ENCODE measurements at regions not wholly inside any gene's neighbourhood (a gene's known extent, or its start where the extent isn't known, plus 50 kb on each side); places are given as distances from the start of the nearest gene placed in this dataset.

- no peak for DNase-seq (ENCODE audit: low read depth in 3 of 3, low spot score in 2 of 3)
These were observed 127.5 kb upstream of the CDH13 start for GRCh38 chr16:82499302-82499701.

- DNase-seq (ENCODE audit: low read depth in 3 of 3, low spot score in 2 of 3), result no peak
These were observed 129.6 kb upstream of the CDH13 start for GRCh38 chr16:82497139-82497538.

DNA sequence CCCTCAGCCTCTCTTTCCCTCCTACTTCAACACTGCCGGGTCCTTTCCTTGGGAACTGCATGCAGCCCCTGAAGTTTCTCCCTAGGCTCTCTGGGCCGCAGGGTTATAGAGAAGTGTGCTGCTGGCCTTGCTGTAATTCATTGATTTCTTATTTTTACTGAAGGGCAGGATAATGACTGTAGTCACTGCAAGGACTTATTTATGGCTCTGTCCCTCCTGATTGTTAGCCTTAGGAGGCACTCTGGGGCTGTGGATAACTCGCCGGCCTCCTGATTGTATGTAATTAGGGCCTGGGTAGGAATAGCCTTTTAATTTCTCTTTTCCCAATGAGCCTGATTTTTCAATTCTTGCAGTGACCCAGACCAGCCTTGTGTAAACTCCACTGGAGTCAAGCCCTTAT lies 138.3 kb upstream of the CDH13 start:
- no peak for DNase-seq (ENCODE audit: low read depth in 3 of 3, low spot score in 2 of 3)

GRCh38 chr16:82481455-82481854 lies 145.3 kb upstream of the CDH13 start:
- DNase-seq (ENCODE audit: low read depth in 3 of 3, low spot score in 2 of 3), result no peak

DNA sequence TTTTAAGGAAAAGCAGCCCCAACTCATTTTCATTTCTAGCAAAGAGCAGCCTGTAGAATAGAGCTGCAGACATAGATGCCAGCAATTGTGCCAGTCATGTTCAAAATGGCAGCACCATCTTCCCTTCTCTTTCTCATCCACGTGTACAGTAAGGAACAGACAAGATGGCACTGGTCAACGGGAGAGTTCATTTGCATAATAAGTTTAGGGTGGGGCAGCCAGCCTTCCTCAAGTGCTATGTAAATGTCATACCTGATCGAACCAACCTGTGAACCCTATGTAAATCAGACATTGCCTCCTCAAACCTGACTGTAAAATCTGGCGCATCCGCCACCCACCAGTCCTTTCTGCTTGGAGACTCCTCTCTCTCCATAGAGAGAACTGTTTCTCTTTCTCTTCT lies 150.0 kb upstream of the CDH13 start:
- DNase-seq (ENCODE audit: low read depth in 3 of 3, low spot score in 2 of 3), result no peak

DNA sequence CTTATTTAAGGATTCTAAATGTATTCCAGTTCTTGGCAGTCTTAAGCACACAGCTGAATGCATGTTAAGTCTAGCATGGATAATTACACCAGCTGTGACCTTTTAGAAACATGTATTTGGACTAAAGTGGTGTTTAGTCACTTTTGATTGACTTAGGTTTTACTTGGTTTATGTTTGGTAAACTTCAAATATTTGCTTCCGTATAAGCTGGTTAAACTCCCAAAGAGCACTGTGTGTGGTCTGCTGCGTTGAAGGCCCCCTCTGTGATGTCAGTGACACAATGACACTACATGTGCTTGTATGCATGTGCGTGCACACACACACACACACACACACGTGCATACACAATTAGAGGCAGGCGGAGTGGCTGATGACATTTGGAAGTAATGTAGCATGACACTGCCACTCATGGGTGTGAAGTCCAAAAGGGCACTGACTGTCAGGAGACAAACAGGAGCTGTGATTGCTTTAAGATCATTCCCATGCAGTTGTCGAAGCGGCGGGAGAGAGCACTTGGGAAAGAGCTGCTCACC lies 156.1 kb upstream of the CDH13 start:
- DNase-seq (ENCODE audit: low read depth in 3 of 3, low spot score in 2 of 3), result peak; percentile 31 to 35 (median 33)

GRCh38 chr16:82470016-82470415 lies 156.8 kb upstream of the CDH13 start:
- no peak for DNase-seq (ENCODE audit: low read depth in 3 of 3, low spot score in 2 of 3)

- no peak for DNase-seq (ENCODE audit: low read depth in 3 of 3, low spot score in 2 of 3)
These were observed 162.6 kb upstream of the CDH13 start for GRCh38 chr16:82464187-82464586.

DNA sequence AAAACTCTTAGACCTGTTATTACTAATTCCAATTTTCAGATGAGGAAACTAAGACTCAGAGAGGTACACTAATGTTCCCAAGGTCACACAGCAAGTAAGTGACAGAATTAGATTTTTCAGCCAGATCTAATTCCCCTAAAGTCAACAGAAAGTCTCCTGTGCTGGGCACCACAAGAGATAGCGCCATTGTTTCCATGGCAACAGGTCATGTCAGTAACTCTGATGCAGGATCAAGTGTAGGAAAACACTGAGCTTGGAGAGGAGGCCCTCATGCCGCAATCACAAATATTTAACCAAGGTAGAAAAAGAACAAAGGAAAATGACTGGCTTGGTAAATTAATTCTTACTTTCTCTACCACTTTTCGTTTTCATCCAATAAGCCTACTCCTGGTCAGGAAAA lies 166.0 kb upstream of the CDH13 start:
- DNase-seq (ENCODE audit: low read depth in 3 of 3, low spot score in 2 of 3), result no peak

DNA sequence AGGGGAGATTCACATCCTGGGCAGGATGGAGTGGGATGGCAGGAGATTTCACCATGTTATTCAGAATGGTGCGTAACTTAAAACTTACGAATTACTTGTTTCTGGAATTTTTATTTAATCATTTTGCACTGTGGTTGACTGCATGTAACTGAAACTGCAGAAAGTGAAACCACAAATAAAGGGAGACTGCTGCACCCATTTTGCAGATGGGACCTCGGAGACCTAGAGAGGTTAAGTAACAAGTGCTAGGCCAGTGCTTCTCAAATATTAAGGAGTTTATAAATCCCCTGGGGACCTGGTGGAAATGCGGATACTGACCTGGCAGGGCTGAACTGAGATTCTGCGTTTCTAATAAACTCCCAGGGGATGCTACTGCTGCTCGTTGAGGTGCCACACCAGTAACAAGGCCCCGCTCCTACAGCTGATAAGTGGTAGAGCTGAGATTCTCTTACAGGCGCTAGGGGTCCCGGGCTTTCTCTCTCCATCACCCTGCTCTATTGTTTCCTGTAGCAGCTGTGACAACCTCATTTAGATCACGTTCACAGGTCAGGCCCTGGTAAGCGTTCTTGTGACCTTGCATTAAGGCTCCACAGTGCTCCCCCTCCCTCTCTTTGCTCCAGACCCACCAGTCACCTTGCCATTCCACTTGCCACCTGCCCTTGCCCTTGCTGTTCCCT lies 167.1 kb upstream of the CDH13 start:
- DNase-seq (ENCODE audit: low read depth in 3 of 3, low spot score in 2 of 3), result no peak

DNA sequence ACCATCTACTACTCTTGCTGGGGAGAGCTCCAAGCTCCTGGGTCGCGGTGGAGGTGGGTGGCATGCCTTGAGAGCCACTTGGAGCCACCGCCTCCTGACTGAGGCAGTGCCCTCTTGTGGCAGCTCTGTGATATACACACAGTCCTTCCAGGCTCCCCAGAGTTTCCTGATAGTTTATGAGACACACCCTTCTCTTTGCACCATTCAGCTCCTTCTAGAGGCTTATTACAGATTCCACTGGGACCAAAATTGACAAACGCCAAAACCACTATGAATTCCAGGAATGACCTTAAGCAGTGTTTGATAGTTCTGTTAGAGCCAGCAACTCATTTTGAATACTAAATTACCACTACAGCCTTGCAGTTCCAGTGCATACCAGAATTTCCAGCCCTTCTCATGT lies 170.1 kb upstream of the CDH13 start:
- DNase-seq (ENCODE audit: low read depth in 3 of 3, low spot score in 2 of 3), result peak in 2 of 3 donors; percentile 27 to 32

DNA sequence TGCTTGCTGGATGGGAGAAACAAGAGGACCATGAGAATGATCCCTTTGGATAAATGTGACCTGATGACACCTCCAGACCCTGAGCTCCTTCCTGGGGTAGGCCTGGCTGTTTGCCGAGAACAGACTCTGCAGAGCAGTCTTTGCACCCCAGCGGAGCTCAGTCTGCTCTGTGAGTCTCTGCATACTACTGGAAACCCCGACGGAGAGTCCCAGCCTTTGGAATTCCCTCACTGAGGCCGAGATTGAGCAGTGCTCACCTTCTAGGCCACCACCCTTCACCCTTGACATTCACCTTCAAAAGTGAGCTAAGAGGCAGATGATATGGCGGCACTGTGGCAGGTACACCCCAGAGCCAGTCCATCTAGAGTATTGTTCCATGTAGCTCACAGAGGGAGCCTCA lies 172.2 kb upstream of the CDH13 start:
- DNase-seq (ENCODE audit: low read depth in 3 of 3, low spot score in 2 of 3), result no peak

- no peak for DNase-seq (ENCODE audit: low read depth in 3 of 3, low spot score in 2 of 3)
These were observed 172.6 kb upstream of the CDH13 start for GRCh38 chr16:82454152-82454551.

DNA sequence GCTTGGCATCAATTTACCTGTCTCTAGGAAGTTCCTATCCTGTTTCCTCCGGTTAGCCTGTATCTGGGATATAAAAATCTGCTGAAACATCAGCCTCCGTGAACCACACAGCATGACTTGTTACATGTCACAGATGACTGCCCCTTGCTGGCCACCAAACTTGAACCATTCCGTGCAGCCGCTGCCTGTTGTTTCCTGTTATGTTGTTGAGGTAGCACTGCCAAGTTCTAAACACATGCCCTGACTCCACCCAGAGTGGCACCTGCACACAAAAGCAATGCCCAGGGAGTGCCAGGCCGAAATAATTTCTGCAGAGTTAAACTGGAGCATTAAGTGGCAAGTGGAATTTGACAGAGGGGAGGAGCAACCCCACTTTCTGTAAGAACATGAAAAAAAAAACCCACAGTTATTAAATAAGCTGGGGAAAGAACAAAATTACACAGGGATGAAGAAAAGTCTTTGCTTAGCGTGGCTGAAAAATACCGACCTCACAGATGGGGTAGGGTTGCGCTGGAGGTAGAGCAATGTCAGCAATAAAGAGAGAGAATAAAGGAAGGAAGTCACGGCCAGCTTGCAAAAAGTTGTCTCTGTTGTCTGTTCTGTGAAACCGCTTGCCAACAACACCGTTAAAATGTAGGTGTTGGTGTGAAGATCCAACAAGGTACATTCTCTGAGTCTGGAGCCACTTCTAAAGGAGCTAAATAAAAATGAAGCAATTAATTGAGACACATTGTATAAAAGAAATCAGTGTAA lies 174.6 kb upstream of the CDH13 start:
- peak in 1 of 3 donors; percentile 13 for DNase-seq (ENCODE audit: low read depth in 3 of 3, low spot score in 2 of 3)

DNA sequence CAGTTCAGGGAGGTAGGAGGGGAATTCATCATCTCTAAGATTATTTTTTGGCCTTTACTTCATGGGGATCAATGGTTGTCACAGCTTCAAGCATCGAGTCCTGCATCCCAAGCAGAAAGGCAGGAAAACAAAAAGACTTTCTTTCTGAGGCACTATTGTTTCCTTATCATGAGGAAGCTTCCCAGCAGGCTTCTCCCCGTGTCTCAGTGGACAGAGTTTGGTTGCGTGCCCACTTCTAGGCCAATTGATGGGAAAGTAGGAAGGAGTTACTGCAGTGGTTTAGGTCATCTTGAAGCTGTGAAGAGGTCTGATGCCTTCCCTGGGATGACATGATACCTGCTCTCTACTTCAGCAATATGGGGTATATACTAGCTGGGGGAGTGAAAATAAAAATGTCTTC lies 175.3 kb upstream of the CDH13 start:
- DNase-seq (ENCODE audit: low read depth in 3 of 3, low spot score in 2 of 3), result no peak

DNA sequence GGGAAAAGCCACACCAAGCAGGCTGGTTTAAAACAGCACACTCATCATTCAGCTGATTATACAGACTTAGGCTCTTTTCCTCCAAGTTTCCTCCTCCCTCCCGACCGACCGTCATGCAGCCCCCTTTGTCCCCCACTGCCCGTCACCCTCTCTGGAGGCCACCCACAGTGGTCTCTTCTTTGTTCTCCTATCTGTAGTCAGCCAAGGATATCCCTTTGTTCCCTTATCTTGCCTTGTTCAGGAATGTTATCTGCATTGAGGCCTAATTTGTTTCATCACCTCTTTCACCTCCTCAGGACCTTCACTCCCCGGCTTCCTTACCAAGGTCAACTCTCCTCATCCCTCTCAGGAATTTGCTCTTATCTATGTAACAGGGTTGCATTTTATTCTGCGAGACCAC lies 186.4 kb upstream of the CDH13 start:
- DNase-seq (ENCODE audit: low read depth in 3 of 3, low spot score in 2 of 3), result no peak

GRCh38 chr16:82439678-82440293 lies 187.0 kb upstream of the CDH13 start:
- no peak for DNase-seq (ENCODE audit: low read depth in 3 of 3, low spot score in 2 of 3)

GRCh38 chr16:82433042-82433441 lies 193.7 kb upstream of the CDH13 start:
- DNase-seq (ENCODE audit: low read depth in 3 of 3, low spot score in 2 of 3), result no peak

DNA sequence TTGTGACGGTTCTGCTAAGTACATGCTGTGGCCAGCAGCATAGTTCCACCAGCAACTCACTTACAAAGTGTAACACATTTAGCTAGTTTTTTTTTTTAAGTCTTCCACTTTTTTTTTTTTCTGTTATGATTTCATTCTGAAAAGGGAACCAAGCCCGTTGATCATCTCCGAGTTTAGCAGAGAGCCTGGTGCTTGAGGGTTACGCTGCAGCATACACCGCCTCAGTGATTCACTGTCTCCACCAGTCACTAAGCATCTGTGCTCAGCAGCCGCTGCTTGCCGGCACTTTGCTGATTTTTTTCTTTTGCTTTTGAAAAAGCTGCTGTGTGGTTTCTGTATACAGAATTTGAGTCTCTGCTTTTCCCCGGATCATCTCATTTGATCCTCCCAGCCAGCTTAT lies 194.5 kb upstream of the CDH13 start:
- no peak for DNase-seq (ENCODE audit: low read depth in 3 of 3, low spot score in 2 of 3)

DNA sequence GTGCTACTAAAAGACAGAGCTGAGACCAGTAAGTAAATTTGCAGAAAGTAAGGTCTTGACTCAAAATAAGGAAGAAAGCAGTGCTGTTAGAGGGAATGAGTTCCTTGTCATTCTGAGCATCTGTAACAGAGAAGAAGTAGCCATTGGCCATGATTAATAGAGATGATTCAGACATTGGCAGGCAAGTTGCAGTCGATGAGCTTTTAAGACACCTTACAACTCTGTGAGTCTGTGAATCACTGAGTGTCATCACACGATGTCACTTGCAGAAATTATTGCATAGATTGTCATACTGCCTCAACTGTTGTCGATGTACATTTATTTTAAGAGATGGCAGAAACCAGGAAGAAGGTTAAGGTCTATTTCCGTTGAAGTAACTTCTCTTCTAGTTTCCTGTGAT lies 201.1 kb upstream of the CDH13 start:
- DNase-seq (ENCODE audit: low read depth in 3 of 3, low spot score in 2 of 3), result no peak

- DNase-seq (ENCODE audit: low read depth in 3 of 3, low spot score in 2 of 3), result no peak
These were observed 204.9 kb upstream of the CDH13 start for GRCh38 chr16:82421851-82422250.

DNA sequence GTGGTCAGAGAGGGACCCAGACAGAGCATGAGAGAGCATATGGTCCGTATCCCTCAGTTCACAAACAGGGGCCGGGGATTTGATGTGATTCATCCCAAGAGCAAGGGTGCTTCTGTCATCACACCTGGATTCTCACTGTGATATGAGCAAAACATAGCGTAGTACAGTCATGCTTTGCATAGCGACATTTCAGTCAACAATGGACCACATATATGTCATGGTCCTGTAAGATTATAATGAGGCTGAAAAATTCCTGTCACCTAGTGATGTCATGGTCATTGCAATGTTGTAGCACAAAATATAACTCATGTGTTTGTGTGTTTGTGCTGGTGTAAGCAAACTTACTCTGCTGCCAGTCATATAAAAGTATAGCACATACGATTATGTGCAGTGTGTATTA lies 207.4 kb upstream of the CDH13 start:
- DNase-seq (ENCODE audit: low read depth in 3 of 3, low spot score in 2 of 3), result no peak

All from right renal cortex interstitium (tissue), 3 donors.